ENCODE measurements at regions not wholly inside any gene's neighbourhood (a gene's known extent, or its start where the extent isn't known, plus 50 kb on each side); places are given as distances from the start of the nearest gene placed in this dataset.

DNA sequence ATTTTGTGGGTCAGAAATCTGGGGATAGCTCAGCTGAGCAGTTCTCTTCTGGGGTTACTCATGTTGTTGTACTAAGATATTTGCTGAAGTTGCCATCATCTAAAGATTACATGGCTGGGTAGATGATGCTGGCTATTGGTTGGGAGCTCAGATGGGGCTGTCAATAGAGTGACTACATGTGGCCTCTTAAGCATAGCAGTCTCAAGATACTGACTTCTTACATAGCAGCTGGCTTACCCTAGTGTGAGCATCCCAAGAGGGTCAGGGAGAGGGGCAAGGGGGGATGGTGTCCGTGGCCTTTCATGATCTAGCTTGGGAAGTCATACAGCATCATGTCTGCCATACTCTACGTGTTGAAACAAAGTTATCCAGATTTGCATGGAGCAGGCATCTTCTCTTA is 90.1 kb upstream of the HMGA2 start:
- TF ChIP-seq, protein P1, sequence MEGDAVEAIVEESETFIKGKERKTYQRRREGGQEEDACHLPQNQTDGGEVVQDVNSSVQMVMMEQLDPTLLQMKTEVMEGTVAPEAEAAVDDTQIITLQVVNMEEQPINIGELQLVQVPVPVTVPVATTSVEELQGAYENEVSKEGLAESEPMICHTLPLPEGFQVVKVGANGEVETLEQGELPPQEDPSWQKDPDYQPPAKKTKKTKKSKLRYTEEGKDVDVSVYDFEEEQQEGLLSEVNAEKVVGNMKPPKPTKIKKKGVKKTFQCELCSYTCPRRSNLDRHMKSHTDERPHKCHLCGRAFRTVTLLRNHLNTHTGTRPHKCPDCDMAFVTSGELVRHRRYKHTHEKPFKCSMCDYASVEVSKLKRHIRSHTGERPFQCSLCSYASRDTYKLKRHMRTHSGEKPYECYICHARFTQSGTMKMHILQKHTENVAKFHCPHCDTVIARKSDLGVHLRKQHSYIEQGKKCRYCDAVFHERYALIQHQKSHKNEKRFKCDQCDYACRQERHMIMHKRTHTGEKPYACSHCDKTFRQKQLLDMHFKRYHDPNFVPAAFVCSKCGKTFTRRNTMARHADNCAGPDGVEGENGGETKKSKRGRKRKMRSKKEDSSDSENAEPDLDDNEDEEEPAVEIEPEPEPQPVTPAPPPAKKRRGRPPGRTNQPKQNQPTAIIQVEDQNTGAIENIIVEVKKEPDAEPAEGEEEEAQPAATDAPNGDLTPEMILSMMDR (conservative IDR thresholded peaks at IDR 0.05) = no peak
- TF ChIP-seq EZH2 (IDR thresholded peaks at IDR 0.05; ENCODE audit: low read depth) = no peak

Measured in PC-9 (cell line).